Left renal pelvis (tissue), 4 donors: ENCODE measurements at regions not wholly inside any gene's neighbourhood (a gene's known extent, or its start where the extent isn't known, plus 50 kb on each side); places are given as distances from the start of the nearest gene placed in this dataset.
"Not testable (repeated sequence)": the region's sequence is repeated elsewhere in the genome, so short reads cannot be mapped to it uniquely, and the experiment has no call there.

ENCODE experiments used
- DNase-seq, 4 donors: peaks; one replicate each; pipeline ENCODE4 v3.0.0-alpha.2; 2013; ENCODE audit warnings: low read depth in 4 of 4, low spot score in 3 of 4

DNA sequence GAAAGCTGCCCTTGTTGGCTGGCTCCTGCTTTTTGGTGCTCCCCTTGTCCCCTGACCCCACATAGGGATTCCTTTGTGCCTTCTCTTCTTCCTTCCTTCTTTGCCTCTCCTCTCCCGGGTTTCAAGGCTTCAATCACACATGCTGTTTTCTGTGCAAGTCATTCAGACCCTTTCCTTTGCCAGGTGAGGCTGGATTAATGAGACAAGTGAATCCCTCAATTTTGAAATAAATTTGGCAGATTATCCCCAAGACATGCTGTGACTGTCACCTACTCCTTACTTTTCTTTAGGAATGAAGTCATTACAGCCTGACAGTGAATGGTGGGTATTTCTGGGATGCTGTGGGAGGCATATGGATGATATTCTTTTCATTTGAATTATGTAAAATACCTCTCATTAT is 259.0 kb upstream of the RGMA start:
- DNase-seq = no peak

DNA sequence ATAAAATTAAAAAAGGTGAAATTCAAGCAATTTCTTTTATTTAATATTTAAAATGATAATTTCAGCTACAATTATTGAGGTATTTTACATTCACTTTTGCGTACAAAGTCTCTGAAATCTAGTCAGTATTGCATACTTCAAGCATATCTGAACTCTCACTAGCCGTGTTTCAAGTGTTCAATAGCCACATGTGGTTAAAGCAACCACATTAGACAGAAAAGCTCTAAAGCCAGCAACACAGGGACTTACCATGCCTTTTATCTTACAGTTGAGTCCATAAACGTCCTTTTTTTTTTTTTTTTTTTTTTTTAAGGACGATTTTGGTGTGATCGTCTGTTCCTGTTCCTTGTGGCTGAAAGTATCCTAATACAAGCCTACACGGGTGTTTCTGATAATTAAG is 257.0 kb upstream of the RGMA start:
- no peak for DNase-seq

DNA sequence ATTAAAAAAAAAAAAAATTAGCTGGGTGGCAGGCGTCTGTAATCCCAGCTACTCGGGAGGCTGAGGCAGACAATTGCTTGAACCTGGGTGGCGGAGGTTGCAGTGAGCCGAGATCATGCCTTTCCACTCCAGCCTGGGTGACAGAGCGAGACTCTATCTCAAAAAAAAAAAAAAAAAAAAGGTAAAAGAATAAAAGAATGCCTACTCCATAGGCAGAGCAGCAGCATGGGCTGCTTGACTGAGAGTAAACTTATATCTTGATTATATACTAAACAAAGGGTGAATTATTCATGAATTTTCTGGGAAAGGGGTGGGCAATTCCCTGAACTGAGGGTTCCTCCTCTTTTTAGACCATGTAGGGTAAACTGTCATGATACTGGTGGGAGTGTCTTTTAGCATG is 254.4 kb upstream of the RGMA start:
- not testable (repeated sequence) for DNase-seq

DNA sequence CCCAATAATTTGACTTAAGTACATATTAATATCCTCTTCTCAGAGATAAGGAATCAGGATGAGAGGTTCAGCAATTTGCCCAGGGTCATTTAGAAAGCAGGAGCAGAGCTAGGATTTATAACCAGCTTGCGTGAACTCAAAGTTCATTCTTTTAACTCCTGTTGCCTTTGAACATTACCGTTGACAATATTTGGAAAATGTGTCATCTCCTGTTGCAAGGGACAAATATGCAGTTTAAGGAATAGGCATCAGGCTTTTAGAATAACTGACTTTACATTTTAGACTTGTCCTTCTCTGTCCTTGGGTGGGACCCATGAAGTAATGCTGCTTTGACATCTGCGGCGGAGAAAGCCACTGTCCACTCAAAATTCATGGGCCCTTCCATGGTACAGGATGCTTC is 252.2 kb upstream of the RGMA start:
- DNase-seq = no peak

DNA sequence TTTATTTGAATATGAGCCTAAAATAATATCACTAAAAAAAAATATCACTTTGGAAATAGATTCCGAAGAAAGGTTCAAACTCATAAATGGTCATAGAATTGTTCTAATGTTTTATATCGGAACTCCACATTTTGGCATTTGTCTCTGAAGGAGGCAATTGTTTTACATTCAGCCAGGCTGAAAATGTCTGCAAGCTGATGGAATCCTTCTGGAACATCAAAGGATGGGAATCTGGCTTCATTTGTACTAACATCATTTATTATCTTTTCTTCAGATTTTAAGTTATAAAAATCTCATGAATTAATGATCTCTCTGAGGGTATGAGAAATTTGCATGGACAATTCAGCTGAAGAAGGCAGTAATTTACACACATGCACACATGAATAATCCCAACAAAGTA is 251.4 kb upstream of the RGMA start:
- DNase-seq = no peak

DNA sequence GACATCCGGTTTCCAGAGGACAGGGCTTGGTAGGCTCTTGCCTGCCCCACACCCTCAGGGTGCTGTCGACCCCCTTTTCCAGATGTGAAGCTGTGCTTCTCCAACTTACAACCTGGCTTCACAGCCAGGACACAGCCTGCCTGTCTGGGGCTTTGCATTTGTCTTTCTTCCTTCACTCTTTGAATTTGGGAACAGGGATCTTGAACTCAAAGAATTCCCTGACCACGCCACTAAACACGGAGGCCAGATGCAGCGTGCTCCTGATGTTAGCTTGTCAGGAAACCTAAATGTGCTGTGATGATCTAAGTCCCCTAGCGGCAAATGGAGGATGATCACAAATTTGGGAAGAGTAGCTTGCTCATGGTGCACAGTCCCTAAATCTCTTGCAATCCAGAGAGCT is 244.8 kb upstream of the RGMA start:
- no peak for DNase-seq

DNA sequence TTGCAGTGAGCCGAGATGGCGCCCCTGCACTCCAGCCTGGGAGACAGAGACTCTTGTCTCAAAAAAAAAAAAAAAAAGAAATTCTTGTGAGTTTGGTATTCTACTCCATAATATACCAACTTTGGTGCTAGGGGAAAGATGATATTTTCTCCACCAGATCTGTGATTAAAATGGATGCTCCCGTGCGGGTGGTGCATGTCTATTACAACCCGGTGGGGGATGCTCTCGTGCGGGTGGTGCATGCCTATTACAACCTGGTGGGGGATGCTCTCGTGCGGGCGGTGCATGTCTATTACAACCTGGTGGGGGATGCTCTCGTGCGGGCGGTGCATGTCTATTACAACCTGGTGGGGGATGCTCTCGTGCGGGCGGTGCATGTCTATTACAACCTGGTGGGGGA is 244.1 kb upstream of the RGMA start:
- not testable (repeated sequence) for DNase-seq

DNA sequence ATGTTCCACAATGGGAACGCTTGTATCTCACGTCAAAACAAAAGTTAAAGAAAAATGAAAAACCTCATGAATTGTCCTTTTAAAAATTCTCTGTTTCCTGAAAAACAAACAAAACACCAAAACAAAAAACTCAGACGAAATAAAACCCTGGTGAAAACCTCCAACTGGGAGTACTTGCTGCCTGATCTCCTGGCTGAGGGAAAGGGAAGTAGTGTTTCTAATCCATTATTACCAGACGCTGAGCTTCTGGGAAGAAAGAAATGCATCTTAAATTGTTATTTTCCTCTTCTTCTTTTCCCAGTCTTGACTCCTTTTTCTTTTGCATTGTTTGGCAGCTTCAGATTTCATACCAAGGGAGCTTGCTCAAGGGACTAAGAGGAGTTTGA is 243.2 kb upstream of the RGMA start:
- no peak for DNase-seq

DNA sequence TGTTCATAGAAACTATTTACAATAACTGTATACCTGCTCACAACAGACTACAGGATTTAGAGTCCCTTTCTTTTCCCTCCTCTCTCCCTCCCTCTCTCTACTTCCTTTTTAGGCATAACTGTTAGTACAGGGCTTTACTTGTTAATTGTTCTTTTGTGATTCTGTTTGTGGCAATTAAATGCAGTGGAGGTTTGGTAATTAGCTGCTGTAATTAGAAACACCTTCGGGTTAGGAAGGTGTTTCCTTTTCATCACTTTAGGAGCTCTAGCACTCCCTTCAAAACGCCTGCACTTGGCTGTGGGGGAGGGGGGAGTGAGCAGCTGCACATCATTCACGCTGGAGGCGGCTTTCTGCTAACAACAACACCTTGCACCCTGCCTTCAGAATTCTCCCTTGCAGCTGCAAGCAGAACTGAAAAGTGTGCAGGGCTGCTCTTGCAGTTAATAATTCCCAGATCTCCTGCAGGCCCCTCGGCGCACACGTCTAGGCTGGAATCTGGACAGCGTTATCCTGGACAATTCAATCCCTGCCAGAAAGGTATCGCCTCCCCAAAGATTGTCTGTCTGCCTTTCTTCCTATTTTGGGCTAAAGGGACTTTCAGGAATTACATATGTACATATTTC is 242.6 kb upstream of the RGMA start:
- no peak for DNase-seq

DNA sequence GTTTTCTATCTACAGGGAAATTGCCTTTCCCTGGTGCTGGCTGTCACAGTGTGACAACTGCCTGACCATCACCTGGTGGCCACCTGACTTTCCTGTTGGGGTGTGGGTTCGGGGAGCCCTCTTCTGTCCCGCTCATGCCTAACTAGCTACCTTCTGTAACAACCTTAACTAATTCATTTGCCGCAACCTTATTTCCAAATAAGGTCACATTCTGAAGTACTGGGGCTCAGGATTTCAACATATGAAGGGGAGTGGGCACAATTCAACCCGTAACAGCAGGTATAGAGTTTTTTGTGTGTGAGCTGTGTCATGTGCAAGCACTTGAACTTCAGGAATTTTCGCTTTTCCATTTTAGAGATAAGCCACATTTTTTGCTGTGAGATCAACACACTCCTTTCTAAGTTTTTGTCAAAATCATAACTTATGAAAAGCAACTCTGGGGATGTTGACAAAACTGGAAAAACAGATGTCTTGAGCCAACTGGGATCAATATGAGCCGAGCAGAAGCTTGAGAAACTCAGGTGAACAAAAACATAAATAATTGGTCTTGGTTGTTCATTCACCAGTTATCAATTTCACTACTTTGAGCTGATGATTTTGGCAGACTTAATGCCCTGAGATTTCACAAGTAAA is 242.0 kb upstream of the RGMA start:
- DNase-seq = no peak

DNA sequence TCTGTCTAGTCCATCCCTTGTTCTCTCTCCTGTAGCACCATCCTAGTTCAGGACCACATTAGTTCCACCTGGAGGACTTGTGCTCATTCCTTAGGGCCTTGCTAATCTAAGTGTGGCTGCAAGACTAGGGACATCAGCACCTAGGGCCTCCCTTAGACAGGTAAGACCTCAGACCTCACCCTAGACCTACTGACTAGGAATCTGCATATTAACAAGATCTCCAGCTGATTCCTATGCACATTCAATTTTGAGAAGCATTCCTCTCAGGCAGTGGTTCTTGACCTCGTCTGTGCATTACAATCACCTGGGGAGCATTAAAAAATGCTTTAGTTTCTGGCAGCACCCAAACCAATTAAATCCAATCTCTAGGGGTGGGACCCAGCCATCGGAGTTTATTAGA is 238.4 kb upstream of the RGMA start:
- DNase-seq = no peak

DNA sequence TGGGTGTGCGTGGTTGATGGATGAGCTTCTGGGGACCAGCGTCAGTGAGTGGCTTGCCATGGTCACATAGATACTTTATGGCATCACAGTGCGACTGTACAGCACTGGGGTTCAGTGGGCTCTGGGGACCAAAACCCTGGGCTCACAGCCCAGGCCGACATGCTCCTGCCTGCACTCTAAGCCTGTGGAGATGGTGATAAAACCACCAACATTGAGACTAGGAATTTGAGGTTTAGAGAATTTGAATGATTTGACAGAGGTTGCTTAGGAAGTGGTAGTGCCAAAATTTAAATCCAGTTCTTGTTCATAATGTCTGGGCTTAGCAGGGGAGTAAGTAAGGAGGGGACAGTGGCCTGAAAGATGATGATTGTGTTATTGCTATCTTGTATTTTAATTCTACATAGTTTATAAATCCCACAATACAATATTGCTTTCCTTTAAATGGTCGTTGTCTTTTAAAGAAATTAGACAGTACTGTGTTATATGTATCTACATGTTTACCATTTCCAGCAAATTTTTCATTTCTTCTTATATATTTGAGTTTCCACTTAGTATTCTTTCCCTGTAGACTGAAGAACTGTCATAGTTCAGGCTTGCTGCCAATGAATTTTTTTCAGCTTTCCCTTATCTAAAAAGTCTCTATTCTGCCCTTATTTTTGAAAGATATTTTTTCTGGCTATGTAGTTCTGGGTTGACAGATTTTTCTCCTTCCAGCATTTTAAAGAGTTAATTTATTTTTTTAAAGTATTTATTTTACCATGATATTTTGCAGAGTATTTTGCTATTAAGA is 235.4 kb upstream of the RGMA start:
- DNase-seq = no peak

DNA sequence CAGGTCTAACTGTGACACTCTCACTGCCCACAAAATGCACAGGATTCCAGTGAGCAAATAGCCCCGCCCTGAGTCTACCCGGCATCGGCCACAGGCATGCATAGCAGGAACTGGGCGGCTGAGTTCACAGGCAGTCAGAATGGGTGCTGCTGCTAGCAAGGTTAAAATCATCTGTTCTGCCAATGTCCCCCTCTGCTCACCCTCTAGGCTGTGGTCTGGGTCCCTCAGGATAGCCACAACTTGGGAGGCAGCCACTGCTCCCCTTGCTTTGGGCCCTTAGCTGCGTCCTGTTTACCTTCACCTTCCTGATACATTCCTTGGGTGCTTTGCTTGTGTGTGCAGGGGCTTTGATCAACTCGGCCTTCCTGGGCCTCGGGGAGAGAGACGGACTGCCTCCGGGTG is 232.9 kb upstream of the RGMA start:
- no peak for DNase-seq

DNA sequence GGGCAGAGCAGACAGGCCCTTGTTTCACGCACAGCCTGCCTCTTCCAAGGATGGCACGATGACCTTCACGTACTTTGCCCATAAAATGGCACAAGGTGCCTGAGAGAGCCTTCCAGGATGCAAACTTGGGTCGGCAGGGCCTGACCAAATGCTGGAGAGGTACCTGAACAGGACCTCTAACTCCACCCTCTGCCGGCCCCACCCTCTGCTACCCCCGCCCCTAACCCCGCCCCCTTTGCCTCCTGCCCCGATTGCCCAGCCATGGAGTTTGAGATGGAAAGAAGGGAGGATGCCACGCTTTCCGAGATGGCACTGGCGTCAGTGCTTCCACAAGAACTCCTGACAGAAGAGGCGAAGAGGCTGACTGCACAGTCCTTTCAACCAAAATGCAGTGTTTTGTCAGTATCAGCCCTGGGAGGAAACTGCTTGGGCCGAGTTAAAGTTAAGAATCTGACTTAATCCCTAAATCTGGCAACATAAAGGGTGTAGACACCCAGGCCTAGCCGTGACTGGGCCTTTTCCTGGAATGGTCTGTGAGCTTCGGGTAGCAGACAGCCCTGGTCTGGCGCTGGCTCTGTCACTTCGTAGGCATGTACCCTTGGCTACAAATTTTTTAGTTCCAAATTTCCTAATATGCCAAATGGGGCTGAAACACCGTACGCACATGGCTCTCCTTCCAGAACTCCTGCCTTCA is 230.3 kb upstream of the RGMA start:
- DNase-seq = no peak

DNA sequence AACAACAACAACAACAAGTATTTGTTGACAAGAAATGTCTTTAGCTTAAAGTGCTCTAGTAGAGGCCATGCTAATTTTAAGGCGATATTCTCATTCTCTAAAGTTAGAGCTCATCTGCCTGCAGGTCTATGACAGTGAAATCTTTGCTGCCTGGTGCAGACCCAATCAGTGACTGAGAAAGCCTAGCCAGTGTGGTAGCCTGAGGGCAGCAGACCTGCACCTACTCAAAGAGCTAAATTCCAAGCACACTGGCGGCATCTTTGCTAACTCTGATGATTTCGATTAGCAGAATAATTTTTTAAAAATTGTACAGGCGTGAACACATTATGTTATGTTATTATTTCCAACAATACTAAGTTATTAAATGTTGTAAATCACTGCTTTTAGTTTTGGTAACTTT is 228.8 kb upstream of the RGMA start:
- DNase-seq = no peak

DNA sequence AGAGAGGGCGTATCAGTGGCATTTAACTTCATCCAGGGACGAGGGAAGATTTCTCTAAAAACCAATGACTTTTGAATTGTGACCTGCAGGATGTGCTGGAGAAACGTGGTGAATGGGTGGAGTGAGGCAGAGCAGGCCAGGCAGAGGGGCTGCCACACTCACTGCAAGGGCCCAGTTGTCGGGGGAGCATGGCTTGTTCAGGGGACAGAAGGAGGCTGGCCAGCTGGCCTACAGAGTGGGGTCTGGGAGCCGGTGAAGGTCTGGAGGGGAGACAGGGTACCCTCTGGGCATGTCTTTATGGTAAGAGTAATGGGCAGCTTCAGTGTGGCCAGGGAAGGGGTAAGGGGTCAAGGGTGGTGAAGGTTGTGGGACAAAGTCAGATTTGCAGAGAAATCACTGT is 225.2 kb upstream of the RGMA start:
- no peak for DNase-seq

DNA sequence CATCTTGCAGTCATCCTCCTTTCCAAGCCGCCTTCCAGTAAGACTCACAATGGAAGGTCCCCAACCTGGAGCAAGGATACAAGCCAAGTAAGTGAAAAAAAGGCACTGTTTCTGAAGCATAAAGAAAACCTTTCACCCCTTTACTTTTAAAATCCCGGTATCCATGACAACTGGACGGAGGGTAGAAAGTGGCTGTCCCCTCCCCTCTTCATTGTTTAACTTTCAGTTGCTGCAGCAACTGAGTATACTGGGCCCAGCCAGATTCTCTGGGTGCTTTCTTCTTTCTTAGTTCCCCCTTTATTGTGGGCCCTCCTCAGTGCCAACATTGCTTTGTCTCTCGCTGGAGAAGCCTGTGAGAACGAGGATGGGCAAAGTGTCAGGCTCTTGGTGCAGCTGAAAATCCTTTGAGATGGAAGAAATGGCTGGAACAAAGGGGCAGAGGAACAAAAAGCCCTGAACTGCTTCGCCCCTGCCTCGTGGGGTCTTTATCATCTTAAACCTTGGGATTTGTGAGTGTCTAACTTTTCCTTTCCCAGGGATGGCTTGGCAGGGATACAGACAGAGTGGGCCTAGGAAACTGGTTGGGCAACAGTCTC is 224.0 kb upstream of the RGMA start:
- DNase-seq = peak in 1 of 4 donors; percentile 36

DNA sequence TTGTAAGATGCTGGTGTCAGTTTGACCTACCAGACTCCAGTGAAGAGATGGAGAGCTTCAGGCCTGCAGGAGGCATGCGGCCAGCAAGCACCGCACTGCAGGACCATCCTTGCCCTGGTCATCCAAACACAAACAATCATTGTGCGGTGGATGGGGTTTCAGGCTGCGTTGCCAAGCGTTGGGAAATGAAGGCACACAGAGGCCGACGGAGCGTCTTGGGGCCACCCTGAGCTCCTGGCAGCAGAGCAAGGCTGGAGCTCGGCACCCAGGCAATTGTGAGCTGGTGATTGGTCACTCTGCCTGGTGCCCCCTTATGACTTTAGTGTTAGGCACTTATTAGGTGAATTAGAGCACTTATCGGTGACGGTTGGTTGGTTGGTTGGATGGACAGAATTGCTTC is 222.6 kb upstream of the RGMA start:
- DNase-seq = no peak

DNA sequence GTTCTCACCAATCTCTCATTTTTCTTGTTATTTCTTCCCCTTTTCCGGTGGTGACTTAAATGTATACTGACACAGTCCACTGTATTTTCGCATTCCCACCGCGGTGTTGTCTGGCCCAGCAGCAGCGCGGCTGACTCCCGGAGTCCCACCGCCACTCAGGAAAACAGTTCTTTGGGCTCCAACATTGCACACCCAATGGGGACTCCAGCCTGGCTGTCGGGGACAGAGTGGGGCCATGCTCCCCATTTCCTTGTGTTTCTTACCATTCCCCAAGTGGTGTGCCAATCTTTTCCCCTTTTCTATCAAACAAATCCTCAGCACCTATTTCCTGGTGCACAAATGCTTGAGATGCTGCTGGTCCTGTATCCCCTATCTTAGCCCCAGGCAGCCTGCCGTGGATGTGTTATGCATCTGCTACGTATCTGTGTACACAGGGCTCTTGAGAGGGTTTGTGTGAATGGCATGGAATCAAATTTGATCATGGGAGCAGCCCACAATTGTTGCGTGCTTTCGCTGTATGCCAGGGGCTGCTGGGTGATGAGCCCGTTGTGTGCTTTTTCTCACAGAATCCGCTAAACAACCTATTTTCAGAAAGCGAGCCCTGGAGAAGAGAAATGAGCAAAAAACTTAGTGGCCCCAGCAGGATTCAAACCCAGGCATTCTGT is 219.1 kb upstream of the RGMA start:
- no peak for DNase-seq

DNA sequence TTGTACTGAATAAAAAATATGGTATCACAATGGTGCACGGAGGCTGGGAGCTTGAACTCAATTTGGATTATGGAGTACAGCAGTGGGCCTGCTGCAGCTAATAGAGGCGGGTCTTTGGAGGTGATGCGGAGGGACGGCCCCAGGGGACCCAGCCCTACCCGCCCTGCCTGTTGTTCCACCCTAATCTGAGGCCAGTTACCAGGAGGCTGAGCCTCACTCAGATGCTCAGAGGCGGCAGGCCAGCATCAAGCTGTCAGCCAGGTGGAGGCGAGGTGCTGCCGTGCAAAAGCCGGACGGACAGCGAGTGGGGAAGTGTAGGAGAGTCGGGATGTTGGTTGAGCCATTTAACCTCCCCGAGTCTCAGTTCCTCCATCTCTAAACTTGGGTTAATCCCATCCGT is 218.5 kb upstream of the RGMA start:
- DNase-seq = no peak

DNA sequence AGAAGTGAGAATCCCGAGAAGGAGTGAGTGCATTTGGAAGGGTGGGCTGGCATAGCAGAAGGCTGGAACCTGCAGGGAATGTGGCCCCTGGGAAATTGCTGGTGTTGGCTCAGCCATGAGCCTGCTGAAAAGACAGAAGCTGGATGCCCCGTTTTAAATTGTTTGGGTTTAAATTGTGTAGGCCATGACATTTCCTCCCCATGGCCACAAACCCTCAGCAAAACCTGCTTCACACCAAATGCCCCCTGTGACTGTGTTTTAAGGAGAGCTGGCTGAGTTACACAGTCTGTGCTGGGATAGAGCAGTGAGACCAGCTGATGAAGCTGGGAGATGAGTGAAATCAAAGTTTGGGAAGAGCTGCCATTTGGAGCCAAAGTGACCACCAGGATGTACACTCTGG is 216.3 kb upstream of the RGMA start:
- DNase-seq = no peak
